ENCODE measurements at regions not wholly inside any gene's neighbourhood (a gene's known extent, or its start where the extent isn't known, plus 50 kb on each side); places are given as distances from the start of the nearest gene placed in this dataset.

GRCh38 chr12:23217667-23218066, 592.7 kb downstream of the ETNK1 start:
- H2BK120ac ChIP-seq (ENCODE audit: low read depth, low read length), result no peak overlapping the region
- no peak overlapping the region for H2BK5ac ChIP-seq (ENCODE audit: low read depth, low read length, poor library complexity, severe bottlenecking)
- H4K91ac ChIP-seq (ENCODE audit: insufficient read depth, low read depth, low read length), result no peak overlapping the region
- H3K4ac ChIP-seq (ENCODE audit: low read depth, low read length), result no peak overlapping the region
- ChIA-PET CTCF (no interaction called here), POLR2A (ENCODE audit: unreplicated experiment) (no interaction called here)
- H3K4me1 ChIP-seq (ENCODE audit: control insufficient read depth, insufficient read depth, low read length), result no peaks in the 10 kb centered on the region
- no peak overlapping the region for H2BK15ac ChIP-seq (ENCODE audit: low read depth, low read length)
- H2AFZ ChIP-seq (replicated peaks; ENCODE audit: low read length, poor library complexity), result no peak overlapping the region
- H3K36me3 ChIP-seq (ENCODE audit: control insufficient read depth, insufficient read depth, low read length), result no peaks in the 10 kb centered on the region
- H3K9me3 ChIP-seq (ENCODE audit: control insufficient read depth, insufficient read depth, low read length), result no peaks in the 10 kb centered on the region
- H4K20me1 ChIP-seq (ENCODE audit: insufficient read depth, low read length), result no peaks in the 10 kb centered on the region
- no peak overlapping the region for H3K56ac ChIP-seq (ENCODE audit: extremely low read depth, insufficient read depth, low read length)
- H4K5ac ChIP-seq (ENCODE audit: low read depth, low read length), result no peak overlapping the region
- no peak overlapping the region for H3K23ac ChIP-seq (ENCODE audit: low read depth, low read length)
- no peaks in the 10 kb centered on the region for H3K79me1 ChIP-seq (ENCODE audit: low read depth in 1 of 2, low read length in 2 of 2)
- DNase-seq (no peak), ATAC-seq (ENCODE audit: low read depth) (no peak)
- no peak overlapping the region for H3K27ac ChIP-seq (ENCODE audit: insufficient read depth, low read length)
- no peak overlapping the region for H3K9ac ChIP-seq (ENCODE audit: low read depth, low read length)
- no CpG with 5 or more reads among the region's 2 CpGs for WGBS, 2 experiments (ENCODE audit: extremely low coverage in 2 of 2, insufficient read length in 1 of 2)
- H3K4me3 ChIP-seq (ENCODE audit: insufficient read depth, low read depth, low read length), result no peak overlapping the region
- no peak overlapping the region for H3K4me2 ChIP-seq (ENCODE audit: low read depth, low read length)
- TF ChIP-seq NFE2L2 (IDR thresholded peaks at IDR 0.05; ENCODE audit: low read depth, low read length) (no peak), MAZ (IDR thresholded peaks at IDR 0.05; ENCODE audit: borderline replicate concordance, low read depth, low read length) (no peak), SMC3 (IDR thresholded peaks at IDR 0.05; ENCODE audit: low read depth, low read length) (no peak), RFX5 (IDR thresholded peaks at IDR 0.05; ENCODE audit: low read depth, low read length) (no peak), RCOR1 (IDR thresholded peaks at IDR 0.05; ENCODE audit: insufficient replicate concordance, low read length) (no peak), RAD21 (IDR thresholded peaks at IDR 0.05; ENCODE audit: low read length) (no peak)
- H2AK9ac ChIP-seq (replicated peaks; ENCODE audit: low read depth, low read length, poor library complexity), result no peak overlapping the region
- no peaks in the 10 kb centered on the region for H3K9me1 ChIP-seq (ENCODE audit: insufficient read depth, low read length)
- in situ Hi-C loops (cut with MboI; ENCODE audit: low sequenced_read_pairs), result loop anchor here (25.0 kb wide), 1 partner anchor 1920 kb away; no protein-coding TSS in a partner anchor
- dilution Hi-C loops (cut with HindIII; ENCODE audit: low sequenced_read_pairs, unreplicated experiment), result no loop called here
- intact Hi-C loops (cut with micrococcal nuclease), result no loop called here
- H4K8ac ChIP-seq (ENCODE audit: low read depth in 2 of 2, low read length in 2 of 2), result no peak overlapping the region
- H2BK20ac ChIP-seq (ENCODE audit: low read depth, low read length), result no peak overlapping the region
- BruUV-seq (replicated peaks), result no TSS peak
- peaks cover 1% of the 10 kb centered on the region; the same call in 1 of the 2 replicates for H3K27me3 ChIP-seq (ENCODE audit: control insufficient read depth, insufficient read depth, low read length)
- no peak overlapping the region for H3K14ac ChIP-seq (replicated peaks; ENCODE audit: low read depth, low read length)
- no peak overlapping the region for H3K18ac ChIP-seq (ENCODE audit: low read depth, low read length)
- no peak overlapping the region for H2AK5ac ChIP-seq (ENCODE audit: low read depth, low read length)
